ENCODE measurements at regions not wholly inside any gene's neighbourhood (a gene's known extent, or its start where the extent isn't known, plus 50 kb on each side); places are given as distances from the start of the nearest gene placed in this dataset.

DNA sequence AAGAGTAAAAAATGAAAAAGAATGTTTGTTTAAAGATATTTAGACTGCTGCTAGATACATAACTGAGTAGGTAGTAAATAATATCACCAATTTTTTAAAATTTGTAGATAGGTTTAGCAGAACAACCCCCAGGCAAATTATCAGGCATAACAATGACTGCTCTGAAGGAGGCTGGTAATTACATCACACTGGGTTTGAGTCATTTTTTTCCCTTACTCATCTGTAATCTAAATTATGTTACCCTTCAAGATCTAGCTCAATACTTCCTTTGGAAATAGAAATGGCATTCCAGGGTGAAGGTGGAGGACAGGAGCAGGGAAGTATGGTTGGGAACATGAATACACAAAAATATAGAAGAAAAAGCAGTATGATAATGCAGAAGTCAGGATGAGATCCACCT, 431.6 kb upstream of the MAOA start:
- no peak overlapping the region for H3K4me3 ChIP-seq (ENCODE audit: low read depth, low read length)
- DNase-seq (ENCODE audit: low read depth): no peak
- TF ChIP-seq, protein P1, sequence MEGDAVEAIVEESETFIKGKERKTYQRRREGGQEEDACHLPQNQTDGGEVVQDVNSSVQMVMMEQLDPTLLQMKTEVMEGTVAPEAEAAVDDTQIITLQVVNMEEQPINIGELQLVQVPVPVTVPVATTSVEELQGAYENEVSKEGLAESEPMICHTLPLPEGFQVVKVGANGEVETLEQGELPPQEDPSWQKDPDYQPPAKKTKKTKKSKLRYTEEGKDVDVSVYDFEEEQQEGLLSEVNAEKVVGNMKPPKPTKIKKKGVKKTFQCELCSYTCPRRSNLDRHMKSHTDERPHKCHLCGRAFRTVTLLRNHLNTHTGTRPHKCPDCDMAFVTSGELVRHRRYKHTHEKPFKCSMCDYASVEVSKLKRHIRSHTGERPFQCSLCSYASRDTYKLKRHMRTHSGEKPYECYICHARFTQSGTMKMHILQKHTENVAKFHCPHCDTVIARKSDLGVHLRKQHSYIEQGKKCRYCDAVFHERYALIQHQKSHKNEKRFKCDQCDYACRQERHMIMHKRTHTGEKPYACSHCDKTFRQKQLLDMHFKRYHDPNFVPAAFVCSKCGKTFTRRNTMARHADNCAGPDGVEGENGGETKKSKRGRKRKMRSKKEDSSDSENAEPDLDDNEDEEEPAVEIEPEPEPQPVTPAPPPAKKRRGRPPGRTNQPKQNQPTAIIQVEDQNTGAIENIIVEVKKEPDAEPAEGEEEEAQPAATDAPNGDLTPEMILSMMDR (conservative IDR thresholded peaks at IDR 0.05; ENCODE audit: low read depth, low read length): no peak

DNA sequence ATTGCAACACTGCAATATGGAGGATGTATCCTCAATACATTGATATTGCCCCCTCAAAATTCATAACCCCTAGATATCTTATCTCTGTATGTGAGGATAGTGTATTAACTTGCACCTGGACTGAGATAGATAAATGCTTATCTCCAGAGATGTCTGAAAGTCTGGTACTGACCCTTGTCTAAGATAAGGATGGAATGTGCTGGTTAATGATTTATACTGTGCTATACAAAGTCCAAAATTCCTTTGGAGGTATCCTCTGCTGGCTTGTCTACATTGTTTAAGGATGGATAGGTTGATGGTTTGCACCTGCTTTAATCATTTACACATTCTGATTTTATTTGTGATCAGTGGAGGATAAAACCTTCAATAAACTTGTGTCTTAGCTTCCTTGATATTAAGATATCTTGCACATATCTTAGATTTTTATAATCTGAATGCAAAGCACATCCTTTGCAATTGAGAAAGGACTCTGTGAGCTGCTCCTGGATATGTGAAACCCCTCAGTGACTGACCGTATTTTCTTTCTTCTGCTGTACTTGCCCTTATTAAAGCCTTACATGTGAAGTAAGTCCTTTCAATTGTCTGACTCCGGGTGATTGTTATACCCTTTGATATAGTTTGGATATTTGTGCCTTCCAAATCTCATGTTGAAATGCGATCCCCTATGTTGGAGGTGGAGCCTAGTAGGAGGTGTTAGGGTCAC, 430.3 kb upstream of the MAOA start:
- TF ChIP-seq, protein P1 (conservative IDR thresholded peaks at IDR 0.05; ENCODE audit: low read depth, low read length): no peak
- DNase-seq (ENCODE audit: low read depth): no peak
- H3K4me3 ChIP-seq (ENCODE audit: low read depth, low read length): no peak overlapping the region

DNA sequence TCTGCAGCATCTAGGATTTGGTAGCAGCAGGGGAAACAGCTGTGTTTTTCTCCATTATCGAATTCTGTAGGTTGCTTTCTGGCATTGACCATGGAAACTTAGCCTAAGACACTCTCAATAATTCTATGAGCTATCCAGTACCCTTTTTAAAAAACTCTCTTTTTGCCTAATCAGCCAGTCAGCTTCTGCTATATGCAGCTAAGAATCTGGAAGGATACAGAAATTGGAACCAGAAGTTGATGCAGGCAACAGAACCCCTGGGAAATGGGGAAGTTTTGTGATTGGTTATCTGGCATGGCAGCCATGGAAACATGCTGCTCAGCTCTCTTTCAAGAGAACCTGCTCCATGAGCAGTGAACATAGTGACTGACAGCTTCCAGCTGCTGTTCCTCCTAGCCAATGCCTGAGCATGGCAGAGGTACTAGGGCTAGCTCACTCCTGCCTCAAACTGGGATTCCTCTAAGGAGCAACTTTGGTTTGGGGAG, 417.6 kb upstream of the MAOA start:
- no peak for DNase-seq (ENCODE audit: low read depth)
- no peak overlapping the region for H3K4me3 ChIP-seq (ENCODE audit: low read depth, low read length)
- TF ChIP-seq, protein P1 (conservative IDR thresholded peaks at IDR 0.05; ENCODE audit: low read depth, low read length): no peak

DNA sequence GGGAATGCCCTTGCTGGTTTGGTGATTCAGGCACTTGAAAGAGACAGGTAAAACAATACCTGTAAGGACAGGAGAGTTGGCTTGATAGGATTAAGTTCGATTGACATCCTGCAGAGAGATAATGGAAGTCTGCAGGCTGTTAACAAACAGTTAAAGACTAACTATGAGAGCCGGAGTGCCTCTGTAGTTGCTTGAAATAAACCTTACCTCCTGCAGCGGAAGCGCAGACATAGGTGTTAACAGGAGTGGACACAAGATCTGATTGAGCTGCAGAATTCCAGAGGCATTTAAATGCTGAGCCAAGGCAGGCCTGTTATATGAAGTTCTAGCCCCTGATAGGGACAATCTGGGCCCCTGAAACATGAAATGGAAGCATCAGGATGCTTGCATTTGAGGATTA, 416.7 kb upstream of the MAOA start:
- no peak for DNase-seq (ENCODE audit: low read depth)
- no peak overlapping the region for H3K4me3 ChIP-seq (ENCODE audit: low read depth, low read length)
- TF ChIP-seq, protein P1 (conservative IDR thresholded peaks at IDR 0.05; ENCODE audit: low read depth, low read length): no peak

DNA sequence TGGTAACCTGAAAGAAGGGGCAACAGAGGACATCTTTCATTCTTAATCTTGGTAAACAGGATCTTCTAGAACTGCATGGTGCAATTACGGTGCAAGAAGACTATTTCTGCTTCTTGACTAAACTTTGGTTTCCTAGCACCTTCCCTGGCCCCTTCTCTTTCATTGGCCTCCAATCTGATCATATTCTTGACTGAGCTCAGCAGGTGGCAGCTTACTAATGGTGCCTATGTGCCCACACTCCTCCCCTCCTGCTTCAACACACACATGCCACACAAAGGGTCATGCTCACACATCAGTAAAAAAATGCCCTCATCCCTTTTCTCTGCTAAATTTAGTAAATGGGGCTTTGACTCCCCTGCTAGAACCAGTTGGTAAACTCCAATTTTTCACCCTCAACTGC, 400.5 kb upstream of the MAOA start:
- no peak overlapping the region for H3K4me3 ChIP-seq (ENCODE audit: low read depth, low read length)
- no peak for DNase-seq (ENCODE audit: low read depth)
- TF ChIP-seq, protein P1 (conservative IDR thresholded peaks at IDR 0.05; ENCODE audit: low read depth, low read length): no peak

DNA sequence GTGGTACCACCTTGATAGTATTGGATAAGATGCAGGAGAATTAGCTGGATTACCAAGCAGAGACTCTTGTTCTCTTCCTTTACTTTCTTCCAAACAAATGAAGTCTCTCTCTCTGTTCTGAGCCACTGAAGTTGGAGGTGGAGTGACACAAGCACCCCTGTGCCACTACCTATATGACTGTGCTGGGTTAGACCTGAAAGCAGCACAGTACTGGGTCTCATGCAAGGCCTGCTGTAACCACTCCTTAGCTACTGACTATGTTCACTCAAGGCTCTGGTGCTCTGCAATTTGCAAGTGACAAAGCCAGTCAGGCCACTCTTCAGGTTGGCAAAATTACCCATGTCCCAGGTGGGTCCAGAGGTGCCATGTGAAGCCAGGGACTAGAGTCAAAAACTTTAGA, 389.6 kb upstream of the MAOA start:
- TF ChIP-seq, protein P1 (conservative IDR thresholded peaks at IDR 0.05; ENCODE audit: low read depth, low read length): no peak
- no peak overlapping the region for H3K4me3 ChIP-seq (ENCODE audit: low read depth, low read length)
- DNase-seq (ENCODE audit: low read depth): no peak

DNA sequence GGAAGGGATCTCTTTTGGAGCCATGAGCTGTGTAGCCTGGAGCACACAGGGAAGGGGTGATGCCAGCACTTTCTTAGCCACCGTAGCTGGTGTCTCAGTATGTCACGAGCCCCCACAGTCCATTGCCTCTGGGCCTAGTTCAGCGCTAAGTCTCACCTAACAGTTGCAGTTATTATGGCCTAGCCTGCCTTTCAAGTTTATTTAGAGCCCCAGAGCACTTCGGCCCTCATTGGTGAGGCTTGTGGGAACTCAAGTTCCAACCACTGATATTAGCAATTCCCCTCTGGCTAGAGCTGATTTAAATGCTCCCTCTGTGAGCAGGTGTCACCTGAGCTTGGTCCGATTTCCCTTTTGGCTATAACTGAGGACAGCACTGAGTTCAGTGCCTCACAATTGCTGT, 388.4 kb upstream of the MAOA start:
- TF ChIP-seq, protein P1 (conservative IDR thresholded peaks at IDR 0.05; ENCODE audit: low read depth, low read length): no peak

More for the DNA sequence above, 388.4 kb upstream of the MAOA start:
- no peak for DNase-seq (ENCODE audit: low read depth)
- H3K4me3 ChIP-seq (ENCODE audit: low read depth, low read length): no peak overlapping the region

Data from epithelial cell of proximal tubule (primary cell).